ENCODE measurements at regions not wholly inside any gene's neighbourhood (a gene's known extent, or its start where the extent isn't known, plus 50 kb on each side); places are given as distances from the start of the nearest gene placed in this dataset.
"Not testable (repeated sequence)": the region's sequence is repeated elsewhere in the genome, so short reads cannot be mapped to it uniquely, and the experiment has no call there.

DNA sequence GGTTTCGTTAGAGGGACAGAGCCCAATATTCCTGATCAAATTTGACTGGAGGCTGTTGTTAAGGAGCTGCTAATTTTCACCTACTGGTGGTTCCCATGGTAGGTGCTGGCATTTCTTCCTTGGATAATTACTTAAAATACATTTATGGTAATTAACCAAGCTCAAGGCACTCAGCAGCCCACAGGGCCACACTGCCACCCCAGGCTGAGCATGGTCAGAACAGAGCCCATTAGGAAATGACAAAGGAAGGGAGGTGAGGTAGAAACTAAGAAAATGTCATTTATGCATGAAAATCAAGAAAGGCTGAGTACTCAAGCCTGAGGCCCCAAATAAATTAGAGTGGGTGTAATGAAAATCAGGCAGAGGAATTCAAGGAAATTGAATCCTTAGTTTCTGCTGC, 510.2 kb upstream of the GYPC start:
- no peak for DNase-seq

- DNase-seq: no peak
These were observed 501.6 kb upstream of the GYPC start for GRCh38 chr2:126154256-126154785.

DNA sequence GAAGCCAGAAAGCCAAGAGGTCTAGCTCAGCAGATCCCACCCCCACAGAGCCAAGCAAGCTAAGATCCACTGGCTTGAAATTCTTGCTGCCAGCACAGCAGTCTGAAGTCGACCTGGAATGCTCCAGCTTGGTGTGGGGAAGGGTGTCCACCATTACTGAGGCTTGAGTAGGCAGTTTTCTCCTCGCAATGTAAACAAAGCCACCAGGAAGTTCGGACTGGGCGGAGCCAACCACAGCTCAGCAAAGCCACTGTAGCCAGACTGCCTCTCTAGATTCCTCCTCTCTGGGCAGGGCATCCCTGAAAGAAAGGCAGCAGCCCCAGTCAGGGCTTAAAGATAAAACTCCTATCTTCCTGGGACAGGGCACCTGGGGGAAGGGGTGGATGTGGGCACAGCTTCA, 495.0 kb upstream of the GYPC start:
- DNase-seq: not testable (repeated sequence)

DNA sequence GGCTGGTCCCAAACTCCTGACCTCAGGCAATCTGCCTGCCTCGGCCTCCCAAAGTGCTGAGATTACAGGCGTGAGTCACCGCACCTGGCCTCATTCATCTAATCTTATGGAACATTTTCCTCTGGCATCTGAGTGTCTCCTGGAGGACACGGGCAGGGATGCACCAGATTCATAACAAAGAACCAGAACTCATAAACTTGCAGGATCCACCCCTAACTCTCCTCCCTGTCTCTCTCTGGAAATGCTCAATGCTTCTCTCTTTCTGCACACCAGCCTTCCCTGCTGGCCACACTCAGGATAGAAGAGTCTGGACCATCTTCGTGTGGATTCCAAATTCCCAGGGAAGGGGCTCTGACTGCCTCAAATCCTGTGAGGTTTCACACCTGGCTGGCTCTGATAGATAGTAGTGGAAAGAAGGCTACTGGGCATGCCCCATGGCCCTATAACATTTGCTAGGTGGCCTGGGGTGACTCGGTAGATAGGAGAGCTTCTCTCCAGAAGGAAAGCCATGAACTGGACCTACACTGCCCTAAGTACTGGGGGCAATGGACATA, 483.2 kb upstream of the GYPC start:
- no peak for DNase-seq

DNA sequence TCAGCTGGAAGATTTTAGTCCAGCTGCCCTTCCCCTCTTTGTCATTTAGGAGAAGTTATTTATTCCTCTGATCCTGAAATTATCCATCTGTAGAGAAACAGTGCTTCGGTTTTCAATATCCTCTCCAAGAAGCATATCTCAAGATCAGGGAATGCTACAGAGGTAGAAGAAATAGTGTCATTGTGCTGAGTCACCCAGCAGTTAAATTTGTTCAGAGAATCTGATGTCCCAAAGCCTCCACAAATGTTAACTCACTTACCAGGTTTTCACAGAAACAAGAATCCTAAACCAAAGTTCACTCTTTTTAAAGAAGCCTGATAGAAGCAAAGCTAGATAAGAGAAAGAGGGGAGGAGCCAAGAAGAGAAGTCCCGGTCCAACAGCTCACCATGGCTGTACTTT, 480.7 kb upstream of the GYPC start:
- DNase-seq: no peak

- no peak for DNase-seq
These were observed 478.5 kb upstream of the GYPC start for GRCh38 chr2:126177479-126177878.

GRCh38 chr2:126187668-126188067, 468.3 kb upstream of the GYPC start:
- no peak for DNase-seq

GRCh38 chr2:126189527-126189926, 466.4 kb upstream of the GYPC start:
- DNase-seq: no peak

DNA sequence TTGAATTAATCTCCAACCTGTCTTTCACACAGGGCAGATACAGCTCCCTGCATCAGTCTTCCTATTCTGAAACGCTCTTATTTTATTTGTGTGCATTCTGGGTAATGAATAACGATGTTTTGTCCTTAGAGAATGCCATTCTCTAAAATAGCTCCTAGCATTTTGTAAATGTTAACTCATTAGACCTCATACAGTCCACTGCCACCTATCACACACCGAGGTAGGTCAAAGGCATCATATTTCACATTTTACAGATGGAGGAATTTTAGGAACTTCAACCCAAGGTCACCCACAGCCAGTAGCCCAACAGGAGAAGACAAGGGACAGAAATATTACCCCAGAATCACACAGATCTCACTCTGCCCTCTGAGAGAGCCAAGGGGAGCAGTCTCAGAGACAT, 455.4 kb upstream of the GYPC start:
- no peak for DNase-seq

GRCh38 chr2:126208266-126208665, 447.7 kb upstream of the GYPC start:
- no peak for DNase-seq

GRCh38 chr2:126212735-126213134, 443.2 kb upstream of the GYPC start:
- no peak for DNase-seq

- no peak for DNase-seq
These were observed 436.9 kb upstream of the GYPC start for GRCh38 chr2:126219081-126219480.

GRCh38 chr2:126220331-126220730, 435.6 kb upstream of the GYPC start:
- no peak for DNase-seq

GRCh38 chr2:126221506-126221905, 434.5 kb upstream of the GYPC start:
- DNase-seq: no peak

GRCh38 chr2:126222278-126222677, 433.7 kb upstream of the GYPC start:
- DNase-seq: no peak

DNA sequence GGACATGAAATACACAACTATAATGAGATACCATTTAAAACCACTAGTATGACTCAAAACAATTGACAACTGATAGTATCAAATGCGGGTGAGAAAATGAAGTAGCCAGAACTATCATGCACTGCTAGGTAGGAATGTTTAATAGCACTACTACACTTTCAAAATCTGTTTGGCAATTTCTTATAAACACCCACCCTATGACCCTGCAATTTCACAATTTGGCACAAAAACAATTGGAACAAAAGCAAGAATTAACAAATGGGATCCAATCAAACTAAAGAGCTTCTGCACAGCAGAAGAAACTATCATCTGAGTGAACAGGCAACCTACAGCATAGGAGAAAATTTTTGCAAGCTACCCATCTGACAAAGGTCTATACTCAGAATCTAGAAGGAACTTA, 431.2 kb upstream of the GYPC start:
- no peak for DNase-seq

- DNase-seq: no peak
These were observed 428.7 kb upstream of the GYPC start for GRCh38 chr2:126227250-126227649.

- no peak for DNase-seq
These were observed 427.4 kb upstream of the GYPC start for GRCh38 chr2:126228531-126228930.

DNA sequence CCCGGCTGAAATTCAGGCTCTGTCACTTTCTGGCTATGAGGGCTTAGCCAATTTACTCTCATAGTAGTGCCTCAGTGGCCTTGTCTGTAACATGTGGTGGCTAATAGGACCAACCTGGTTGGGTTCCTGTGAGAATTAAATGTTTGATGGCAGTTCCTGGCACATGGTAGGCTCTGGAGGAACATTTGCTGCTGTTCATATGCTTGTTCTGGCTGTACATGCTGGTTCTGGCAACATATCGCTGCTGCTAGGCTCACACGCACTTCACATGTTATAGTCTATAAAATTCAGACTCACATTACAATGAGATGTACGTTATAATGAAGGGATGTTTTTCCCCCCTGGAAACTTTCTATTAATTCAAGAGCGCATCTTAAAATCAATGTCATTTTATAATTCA, 417.7 kb upstream of the GYPC start:
- DNase-seq: no peak

DNA sequence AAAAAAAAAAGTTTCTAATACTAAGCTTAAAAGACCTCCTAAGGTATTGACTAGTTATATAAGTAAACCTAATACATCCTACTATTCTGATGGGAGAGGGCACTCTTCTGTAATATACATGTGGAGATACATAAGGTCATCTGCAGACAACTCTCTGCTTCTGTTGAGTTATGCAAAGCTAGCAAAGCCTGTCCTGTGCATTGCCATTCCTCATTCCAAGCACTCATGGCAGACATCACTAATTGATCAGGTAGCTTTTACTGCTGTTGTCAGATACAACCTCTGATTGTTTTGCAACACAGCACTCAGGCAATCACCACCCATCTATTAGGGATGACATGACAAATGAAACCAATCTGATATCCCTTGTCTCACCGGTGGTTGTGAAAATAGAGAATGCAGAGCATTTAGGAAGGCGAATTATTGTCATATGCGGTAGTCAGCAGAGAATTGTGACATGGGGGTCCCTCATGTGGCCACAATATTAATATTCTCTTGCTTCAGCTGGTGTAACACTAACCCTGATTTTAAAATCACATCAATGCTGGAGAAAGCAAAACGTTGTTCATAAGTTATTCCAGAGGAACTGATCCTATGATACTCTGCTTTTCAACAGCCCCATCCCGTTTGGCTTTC, 416.5 kb upstream of the GYPC start:
- no peak for DNase-seq

- DNase-seq: no peak
These were observed 415.0 kb upstream of the GYPC start for GRCh38 chr2:126241001-126241400.

DNA sequence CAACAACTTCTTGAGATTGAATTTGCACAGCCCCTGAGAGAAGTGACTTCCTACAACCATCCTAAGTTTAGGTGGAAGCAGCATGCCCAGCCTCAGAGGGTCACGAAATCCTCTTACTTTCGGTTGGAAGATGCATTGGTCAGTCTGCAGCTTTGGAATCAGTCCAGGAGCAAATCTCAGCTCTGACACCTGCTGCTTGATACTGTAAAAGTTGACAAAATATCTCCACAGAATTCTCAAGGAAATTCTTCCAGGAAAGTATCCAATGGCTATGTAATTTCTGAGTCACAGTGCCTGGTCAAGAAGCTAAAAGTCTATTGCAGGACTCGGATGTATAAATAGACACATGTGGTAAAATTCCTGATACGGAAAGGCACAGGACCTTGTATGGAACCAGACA, 414.5 kb upstream of the GYPC start:
- DNase-seq: no peak

- DNase-seq: no peak
These were observed 411.0 kb upstream of the GYPC start for GRCh38 chr2:126244937-126245336.

- no peak for DNase-seq
These were observed 402.3 kb upstream of the GYPC start for GRCh38 chr2:126253669-126254068.

GRCh38 chr2:126264625-126265024, 391.3 kb upstream of the GYPC start:
- no peak for DNase-seq
